ENCODE measurements at regions not wholly inside any gene's neighbourhood (a gene's known extent, or its start where the extent isn't known, plus 50 kb on each side); places are given as distances from the start of the nearest gene placed in this dataset.

DNA sequence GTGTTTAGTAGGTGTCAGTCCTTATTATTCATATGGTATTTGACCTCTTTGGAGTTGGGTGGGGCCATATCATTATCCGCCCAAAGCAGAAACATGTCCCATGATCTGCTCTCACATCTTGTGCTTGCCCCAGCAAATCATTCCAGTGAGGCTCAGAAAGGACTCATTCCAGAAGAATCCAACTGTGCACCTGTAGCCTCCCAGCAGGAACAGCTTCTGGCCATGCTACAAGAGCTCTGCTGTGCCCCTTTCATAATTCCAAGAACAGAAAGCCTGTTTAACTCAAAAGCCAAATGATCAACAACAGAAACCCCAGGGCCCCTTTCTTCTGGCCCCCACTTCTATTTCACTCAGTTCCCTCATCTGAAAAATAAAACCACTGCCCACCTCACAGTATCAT, 673.1 kb downstream of the DIAPH3 start:
- TF ChIP-seq POLR2A (IDR thresholded peaks at IDR 0.05) (no peak), CTCF (IDR thresholded peaks at IDR 0.05) (no peak), POLR2AphosphoS5 (IDR thresholded peaks at IDR 0.05) (no peak)

Measured in upper lobe of left lung (tissue), 4 donors.